Erythroblast (primary cell): ENCODE measurements at regions not wholly inside any gene's neighbourhood (a gene's known extent, or its start where the extent isn't known, plus 50 kb on each side); places are given as distances from the start of the nearest gene placed in this dataset.
"Not testable (repeated sequence)": the region's sequence is repeated elsewhere in the genome, so short reads cannot be mapped to it uniquely, and the experiment has no call there.

Experiments
- DNase-seq, 2 experiments: peaks; one replicate each; lab custom pipeline; 2025; lab: John Stamatoyannopoulos, UW
- GATA1 ChIP-seq: IDR thresholded peaks from 2 replicates; pipeline ENCODE4 v1.6.1; 2011; ENCODE audit warnings: low read depth, mild to moderate bottlenecking, control low read depth, low read length, moderate library complexity
- POLR2A ChIP-seq: IDR thresholded peaks from 2 replicates; pipeline ENCODE4 v1.6.1; 2011; ENCODE audit warnings: mild to moderate bottlenecking, low read length

DNA sequence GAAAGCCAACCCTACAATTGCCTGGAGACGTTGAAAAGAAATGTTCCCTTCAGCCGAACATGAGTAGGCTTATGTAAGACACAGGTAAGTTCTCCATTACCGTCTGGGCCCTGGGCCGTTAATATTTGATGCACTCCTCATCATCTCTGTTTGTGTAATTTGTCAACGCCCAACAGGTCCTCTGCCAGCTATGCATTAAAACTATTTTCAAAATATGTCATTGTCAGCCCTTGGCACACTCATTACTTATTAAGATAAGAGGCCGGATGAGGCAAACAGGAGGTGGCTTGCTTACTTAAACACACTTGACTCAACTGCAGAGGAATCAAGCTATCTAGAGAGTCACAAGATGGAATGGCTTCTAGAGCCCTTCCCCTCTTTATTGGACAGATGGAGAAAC is 544.9 kb downstream of the TOX3 start:
- no peak for DNase-seq
- no peak for TF ChIP-seq GATA1
- TF ChIP-seq POLR2A: no peak

DNA sequence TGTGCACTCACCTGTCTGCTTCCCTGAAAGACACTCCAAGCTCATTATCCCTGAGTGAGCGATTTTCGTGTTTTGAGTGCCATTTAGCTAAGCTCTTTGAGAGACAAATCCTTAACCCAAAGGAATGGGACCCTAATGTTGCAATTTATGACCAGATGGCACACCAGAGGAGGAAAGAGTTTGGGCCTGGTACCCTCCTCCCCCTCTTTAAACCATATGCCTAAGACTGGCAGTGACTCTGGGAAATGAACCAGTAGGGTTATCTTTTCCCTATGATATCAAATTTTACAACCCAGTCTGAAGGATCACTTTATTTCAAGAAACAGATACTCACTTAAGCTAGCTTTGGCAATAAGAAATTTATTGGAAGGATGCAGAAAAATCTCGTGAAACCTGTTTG is 550.4 kb downstream of the TOX3 start:
- TF ChIP-seq GATA1 (no peak), POLR2A (no peak)
- DNase-seq: no peak

DNA sequence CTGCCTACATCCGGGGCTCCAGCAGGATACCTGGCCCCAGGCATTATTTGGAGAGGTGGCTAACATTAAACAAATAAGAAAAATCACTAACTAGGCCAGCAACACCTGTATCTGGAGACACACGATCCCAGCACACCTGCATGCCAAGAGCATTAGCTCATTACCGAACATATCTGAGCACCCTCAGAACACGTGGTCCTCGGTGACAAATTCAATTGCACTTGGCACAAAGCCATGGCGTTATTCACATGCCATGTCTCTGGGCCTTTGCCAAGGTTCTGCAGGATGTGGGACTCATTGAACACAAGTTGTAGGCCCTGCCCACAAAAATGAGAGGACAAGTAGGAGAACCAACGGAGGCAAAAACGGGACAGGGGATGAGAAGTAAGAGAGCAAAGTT is 552.3 kb downstream of the TOX3 start:
- TF ChIP-seq POLR2A: no peak
- no peak for TF ChIP-seq GATA1
- no peak for DNase-seq

- no peak for TF ChIP-seq POLR2A
- no peak for TF ChIP-seq GATA1
- DNase-seq: no peak
Observed at GRCh38 chr16:51989637-51990230, 557.2 kb downstream of the TOX3 start.

DNA sequence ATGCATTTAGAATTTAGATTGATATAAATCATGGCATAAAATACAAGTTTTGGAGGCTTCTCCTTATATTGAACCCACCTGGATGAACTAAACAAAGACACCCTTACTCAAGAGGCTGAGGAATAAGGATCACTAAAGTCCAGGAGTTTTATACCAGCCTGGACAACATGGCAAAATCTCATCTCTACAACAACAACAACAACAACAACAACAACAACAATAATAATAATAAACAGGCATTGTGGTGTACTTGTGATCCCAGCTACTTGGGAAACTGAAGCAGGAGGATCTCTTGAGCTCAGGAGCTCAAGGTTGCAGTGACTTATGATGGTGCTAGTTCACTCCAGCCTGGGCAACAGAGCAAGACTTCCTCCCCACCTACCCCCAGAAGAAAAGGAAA is 558.0 kb downstream of the TOX3 start:
- TF ChIP-seq GATA1 (no peak), POLR2A (no peak)
- no peak for DNase-seq

DNA sequence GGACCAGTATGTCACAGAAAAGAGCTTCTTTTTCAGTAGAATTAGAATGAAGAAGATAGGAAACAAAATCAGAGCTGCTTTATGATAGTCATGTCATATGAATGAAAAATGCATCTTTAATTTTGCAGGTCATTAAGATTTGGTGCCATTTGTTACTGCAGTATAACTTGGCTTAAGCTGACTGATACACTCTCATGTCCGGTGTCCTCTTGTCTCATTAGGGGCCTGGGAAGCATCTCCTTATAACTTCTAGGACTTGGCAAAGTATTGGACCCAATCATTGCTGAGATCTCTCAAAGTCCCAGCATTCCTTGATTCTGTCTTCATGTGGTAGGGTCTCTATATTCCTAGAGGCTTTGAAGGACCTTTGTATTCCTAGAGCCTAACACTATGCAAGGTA is 559.4 kb downstream of the TOX3 start:
- TF ChIP-seq GATA1: no peak
- TF ChIP-seq POLR2A: no peak
- DNase-seq: no peak

DNA sequence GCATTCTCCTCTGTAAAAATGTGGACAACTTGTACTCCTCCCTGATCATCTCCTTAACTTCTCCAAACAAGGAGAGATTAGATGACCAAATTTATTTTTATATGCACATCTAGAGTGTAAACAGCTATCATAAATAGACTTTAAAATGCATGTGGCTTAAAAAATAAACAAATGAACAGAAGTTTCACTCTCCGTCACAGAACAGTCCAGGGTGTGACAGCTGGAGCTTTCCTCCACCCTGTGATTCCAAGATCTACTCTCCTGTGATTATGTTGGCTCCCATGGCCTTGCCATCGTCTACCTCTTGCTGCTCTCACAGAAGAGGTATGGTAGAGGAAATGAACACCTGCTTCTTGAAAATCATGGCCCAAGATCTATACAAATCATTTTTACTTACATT is 560.2 kb downstream of the TOX3 start:
- no peak for TF ChIP-seq POLR2A
- TF ChIP-seq GATA1: no peak
- no peak for DNase-seq

DNA sequence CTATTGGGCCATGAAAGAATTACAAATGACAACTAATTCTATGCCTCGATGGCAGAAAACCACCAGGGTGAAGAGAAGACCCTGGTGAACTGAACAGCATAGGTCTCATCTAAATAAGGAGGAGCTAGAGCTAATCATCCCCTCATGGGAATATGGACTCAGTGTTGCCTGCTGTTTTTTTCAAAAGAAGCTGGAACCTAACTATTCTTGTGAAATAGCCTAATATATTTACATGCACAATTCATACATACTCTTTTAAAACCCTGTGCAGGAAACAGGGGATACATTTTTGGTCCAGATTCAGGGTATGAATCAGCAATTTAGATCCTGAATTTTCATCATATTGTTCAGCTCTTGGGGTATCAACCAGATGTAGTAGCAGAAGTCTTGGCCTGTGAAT is 560.6 kb downstream of the TOX3 start:
- no peak for DNase-seq
- TF ChIP-seq POLR2A (no peak), GATA1 (no peak)

DNA sequence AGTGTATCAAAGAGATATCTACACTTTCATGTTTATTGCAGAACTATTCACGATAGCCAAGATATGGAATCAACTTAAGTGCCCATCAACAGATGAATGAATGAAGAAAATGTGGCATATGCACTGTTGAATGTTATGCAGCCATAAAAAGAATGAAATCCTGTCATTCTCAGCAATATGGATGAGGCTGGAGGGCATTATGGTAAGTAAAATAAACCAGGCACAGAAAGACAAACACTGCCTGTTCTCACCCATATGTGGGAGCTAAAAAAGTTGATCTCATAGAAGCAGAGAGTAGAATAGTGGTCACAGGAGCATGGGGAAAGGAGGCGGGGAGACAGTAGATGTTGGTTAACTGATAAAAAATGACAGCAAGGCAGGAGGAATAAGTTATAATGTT is 561.8 kb downstream of the TOX3 start:
- TF ChIP-seq POLR2A (no peak), GATA1 (no peak)
- no peak for DNase-seq

- DNase-seq: no peak
- TF ChIP-seq GATA1: no peak
- no peak for TF ChIP-seq POLR2A
Observed at GRCh38 chr16:51984395-51984794, 562.5 kb downstream of the TOX3 start.

DNA sequence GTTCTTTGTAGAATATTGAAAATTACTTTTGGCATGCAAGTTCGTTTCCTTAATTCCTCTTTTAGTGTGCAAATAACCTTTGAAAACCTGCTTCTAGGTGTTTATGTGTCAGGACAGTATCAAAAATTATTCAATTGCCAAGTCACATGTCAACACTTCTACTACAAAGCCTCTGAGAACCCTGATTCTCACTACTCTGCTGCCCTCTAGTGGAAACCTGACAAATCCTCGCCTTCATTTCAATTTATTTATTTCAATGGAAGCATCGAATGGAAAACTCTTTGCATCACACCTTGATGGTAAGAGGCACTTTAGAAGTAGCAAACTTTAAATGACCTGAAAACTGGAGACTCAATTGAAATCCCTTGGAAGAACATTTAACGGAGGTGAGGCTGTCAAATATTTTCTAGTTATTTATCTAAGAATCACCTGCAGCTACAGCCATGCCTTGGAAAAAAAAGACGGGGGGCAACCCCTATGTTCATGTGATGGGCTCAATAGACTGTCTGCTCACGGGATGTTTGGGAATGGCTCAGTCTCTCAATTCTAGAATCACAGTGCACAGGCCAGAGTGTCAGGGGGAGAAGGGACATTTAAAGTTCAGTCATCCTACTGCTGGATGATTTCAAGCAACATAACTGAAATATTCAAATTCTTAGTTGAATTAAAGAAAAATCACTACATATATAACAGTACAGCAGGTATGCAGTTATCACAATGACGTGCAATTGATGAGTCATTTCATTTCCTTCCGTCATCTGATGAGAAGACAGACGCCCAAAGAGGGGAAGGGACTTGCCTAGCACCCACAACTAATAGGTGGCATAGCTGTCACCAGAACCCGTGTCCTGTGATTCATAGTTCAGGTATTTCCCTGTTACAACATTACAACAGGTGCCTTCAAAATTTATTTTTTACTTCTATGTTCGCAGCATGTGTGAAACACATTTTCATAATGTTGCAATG is 563.9 kb downstream of the TOX3 start:
- peak; percentile 50 to 73 for DNase-seq
- no peak for TF ChIP-seq POLR2A
- TF ChIP-seq GATA1: no peak

GRCh38 chr16:51981725-51982124 is 565.2 kb downstream of the TOX3 start:
- DNase-seq: no peak
- no peak for TF ChIP-seq POLR2A
- TF ChIP-seq GATA1: no peak

GRCh38 chr16:51977506-51977905 is 569.4 kb downstream of the TOX3 start:
- not testable (repeated sequence) for DNase-seq

- no peak for TF ChIP-seq GATA1
- no peak for TF ChIP-seq POLR2A
- no peak for DNase-seq
Observed at GRCh38 chr16:51971184-51971583, 575.8 kb downstream of the TOX3 start.

DNA sequence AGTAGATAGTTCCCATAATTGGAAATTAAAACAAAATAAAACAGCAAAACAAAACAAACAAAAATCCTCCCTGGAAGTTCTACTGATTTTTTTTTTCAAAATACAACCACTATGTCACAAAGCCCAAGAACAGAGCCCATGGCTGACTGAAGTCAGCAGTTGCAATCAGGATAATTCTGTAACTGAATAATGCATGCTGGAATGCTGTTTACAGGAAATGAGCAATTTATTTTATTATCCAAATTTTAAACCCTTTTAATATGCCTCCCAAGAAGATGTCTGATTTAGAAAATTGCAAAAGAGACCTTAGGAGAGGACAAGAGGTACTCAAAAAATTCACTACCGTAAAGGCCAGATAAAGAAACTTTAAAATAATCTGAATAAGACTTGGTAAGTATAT is 578.2 kb downstream of the TOX3 start:
- no peak for DNase-seq
- no peak for TF ChIP-seq POLR2A
